Osteoblast (primary cell): ENCODE measurements at regions not wholly inside any gene's neighbourhood (a gene's known extent, or its start where the extent isn't known, plus 50 kb on each side); places are given as distances from the start of the nearest gene placed in this dataset.

Experiments used
- DNase-seq: peaks from one replicate; pipeline ENCODE4 v3.0.0; 2011; ENCODE audit warnings: low spot score, mixed read lengths; ENCODE audit not compliant: insufficient read length; ENCODE audit errors: missing footprints
- H2AFZ ChIP-seq: 2 replicates; pipeline ENCODE4 v1.6.0; 2011; ENCODE audit warnings: mild to moderate bottlenecking, low read length
- H3K27ac ChIP-seq: 2 replicates; pipeline ENCODE4 v1.5.1; 2011; ENCODE audit warnings: mild to moderate bottlenecking, low read depth, low read length, moderate library complexity
- H3K27me3 ChIP-seq: 2 replicates; pipeline ENCODE4 v1.6.0; 2012; ENCODE audit warnings: mild to moderate bottlenecking, control low read depth, inconsistent platforms, low read length, moderate library complexity; ENCODE audit not compliant: insufficient read depth
- H3K36me3 ChIP-seq: 2 replicates; pipeline ENCODE4 v1.5.1; 2011; ENCODE audit warnings: mild to moderate bottlenecking, low read length, control low read depth, moderate library complexity; ENCODE audit not compliant: insufficient read depth
- H3K4me1 ChIP-seq: 2 replicates; pipeline ENCODE4 v1.5.1; 2011; ENCODE audit warnings: mild to moderate bottlenecking, low read length, control low read depth, moderate library complexity; ENCODE audit not compliant: insufficient read depth
- H3K4me2 ChIP-seq: 2 replicates; pipeline ENCODE4 v1.6.0; 2011; ENCODE audit warnings: mild to moderate bottlenecking, low read length; ENCODE audit not compliant: insufficient read depth
- H3K4me3 ChIP-seq: fragments of 200-600 bp; sonication (generic); 3 replicates; pipeline ENCODE4 v1.5.1; 2012; ENCODE audit warnings: mild to moderate bottlenecking, low read length, inconsistent platforms; ENCODE audit not compliant: insufficient read depth
- H3K79me2 ChIP-seq: 2 replicates; pipeline ENCODE4 v1.6.0; 2012; ENCODE audit warnings: mild to moderate bottlenecking, low read length, control low read depth, inconsistent platforms; ENCODE audit not compliant: insufficient read depth
- H3K9me3 ChIP-seq: 2 replicates; pipeline ENCODE4 v1.5.1; 2011; ENCODE audit warnings: low read depth, low read length, control low read depth
- H4K20me1 ChIP-seq: 2 replicates; pipeline ENCODE4 v1.6.0; 2012; ENCODE audit warnings: mild to moderate bottlenecking, low read length, control low read depth; ENCODE audit not compliant: insufficient read depth
- CTCF ChIP-seq: IDR thresholded peaks from 2 replicates; pipeline ENCODE4 v1.5.1; 2011; ENCODE audit warnings: mild to moderate bottlenecking, low read depth, low read length, moderate library complexity; ENCODE audit errors: extremely low read depth

DNA sequence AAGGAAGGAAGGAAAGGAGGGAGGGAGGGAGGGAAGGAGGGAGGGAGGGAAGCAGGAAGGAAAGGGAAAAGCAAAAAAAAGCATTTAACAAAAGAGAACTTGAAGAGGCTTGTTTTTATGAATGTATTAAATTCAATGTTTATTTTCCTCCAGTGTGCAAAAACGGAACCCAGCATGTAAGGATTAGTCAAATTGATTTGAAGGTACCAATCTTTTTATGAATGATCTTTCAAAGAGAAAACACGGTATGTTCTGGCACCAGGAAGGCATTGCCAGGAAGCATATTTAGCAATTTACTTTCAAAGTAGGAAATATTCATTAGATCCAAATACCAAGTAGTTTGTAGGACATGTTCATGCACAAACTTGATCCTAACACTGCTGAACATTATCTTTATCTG is 453.6 kb downstream of the PDGFC start:
- no peaks in the 10 kb centered on the region for H3K36me3 ChIP-seq
- no peak for DNase-seq
- no peaks in the 10 kb centered on the region for H4K20me1 ChIP-seq
- H3K79me2 ChIP-seq: no peaks in the 10 kb centered on the region
- H2AFZ ChIP-seq: no peak overlapping the region
- H3K4me3 ChIP-seq: no peak overlapping the region
- no peaks in the 10 kb centered on the region for H3K4me1 ChIP-seq
- H3K27me3 ChIP-seq: no peaks in the 10 kb centered on the region
- H3K9me3 ChIP-seq: no peaks in the 10 kb centered on the region
- no peak overlapping the region for H3K27ac ChIP-seq
- TF ChIP-seq CTCF: no peak
- H3K4me2 ChIP-seq: no peak overlapping the region

DNA sequence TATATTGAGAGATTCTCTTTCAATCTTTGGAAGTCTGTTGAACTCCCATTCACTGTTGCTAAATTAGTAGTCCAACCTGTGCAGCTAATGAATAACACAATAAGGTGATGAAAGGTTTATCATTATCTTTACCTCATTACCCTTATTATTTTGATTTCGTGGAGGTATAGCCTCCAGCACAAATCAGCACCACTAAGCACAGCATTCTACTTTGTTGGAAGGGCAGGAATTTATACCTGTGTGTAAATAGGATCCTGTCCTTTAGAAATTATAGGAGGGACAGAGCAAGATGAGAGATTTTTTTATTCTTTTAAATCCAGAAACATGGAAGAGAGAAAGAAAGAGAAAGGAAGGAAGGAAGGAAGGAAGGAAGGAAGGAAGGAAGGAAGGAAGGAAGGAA is 454.1 kb downstream of the PDGFC start:
- DNase-seq: no peak
- Histone ChIP-seq H3K4me3 (no peak overlapping the region), H4K20me1 (no peaks in the 10 kb centered on the region), H3K36me3 (no peaks in the 10 kb centered on the region), H2AFZ (no peak overlapping the region), H3K27me3 (no peaks in the 10 kb centered on the region), H3K9me3 (no peaks in the 10 kb centered on the region), H3K4me1 (no peaks in the 10 kb centered on the region), H3K27ac (no peak overlapping the region), H3K79me2 (no peaks in the 10 kb centered on the region), H3K4me2 (no peak overlapping the region)
- no peak for TF ChIP-seq CTCF

GRCh38 chr4:156516698-156517097 is 454.9 kb downstream of the PDGFC start:
- no peak for DNase-seq
- H2AFZ ChIP-seq: no peak overlapping the region
- no peaks in the 10 kb centered on the region for H3K4me1 ChIP-seq

DNA sequence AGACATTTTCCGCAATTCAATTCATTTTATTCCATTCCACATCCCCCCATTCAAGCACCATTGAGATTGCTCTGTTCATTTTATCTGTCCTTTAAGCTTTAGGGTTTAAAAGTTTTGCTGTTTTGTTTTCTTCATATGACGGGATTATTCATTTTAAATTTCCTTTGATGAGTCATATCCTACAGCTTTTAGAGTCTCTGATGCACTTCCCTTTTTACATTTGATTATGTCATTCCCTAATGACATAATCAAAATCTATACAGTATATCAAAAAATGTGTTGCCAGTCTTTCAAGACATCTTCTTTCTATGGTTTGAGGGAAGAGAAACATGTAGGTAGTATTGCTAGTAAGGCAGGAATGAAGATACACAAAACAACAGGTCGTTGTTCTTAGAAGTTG is 456.3 kb downstream of the PDGFC start:
- H3K36me3 ChIP-seq: no peaks in the 10 kb centered on the region
- no peak overlapping the region for H3K4me2 ChIP-seq
- no peaks in the 10 kb centered on the region for H3K79me2 ChIP-seq
- H4K20me1 ChIP-seq: no peaks in the 10 kb centered on the region
- no peaks in the 10 kb centered on the region for H3K4me1 ChIP-seq
- H3K27ac ChIP-seq: no peak overlapping the region
- no peaks in the 10 kb centered on the region for H3K9me3 ChIP-seq
- no peak for DNase-seq
- H3K4me3 ChIP-seq: no peak overlapping the region
- no peaks in the 10 kb centered on the region for H3K27me3 ChIP-seq
- H2AFZ ChIP-seq: no peak overlapping the region
- no peak for TF ChIP-seq CTCF

More at GRCh38 chr4:156516698-156517097, 454.9 kb downstream of the PDGFC start:
- H3K79me2 ChIP-seq: no peaks in the 10 kb centered on the region
- H3K4me2 ChIP-seq: no peak overlapping the region
- H3K4me3 ChIP-seq: no peak overlapping the region
- no peaks in the 10 kb centered on the region for H4K20me1 ChIP-seq
- TF ChIP-seq CTCF: no peak
- H3K36me3 ChIP-seq: no peaks in the 10 kb centered on the region
- H3K27me3 ChIP-seq: no peaks in the 10 kb centered on the region
- H3K27ac ChIP-seq: no peak overlapping the region
- no peaks in the 10 kb centered on the region for H3K9me3 ChIP-seq
